ENCODE measurements at regions not wholly inside any gene's neighbourhood (a gene's known extent, or its start where the extent isn't known, plus 50 kb on each side); places are given as distances from the start of the nearest gene placed in this dataset.

DNA sequence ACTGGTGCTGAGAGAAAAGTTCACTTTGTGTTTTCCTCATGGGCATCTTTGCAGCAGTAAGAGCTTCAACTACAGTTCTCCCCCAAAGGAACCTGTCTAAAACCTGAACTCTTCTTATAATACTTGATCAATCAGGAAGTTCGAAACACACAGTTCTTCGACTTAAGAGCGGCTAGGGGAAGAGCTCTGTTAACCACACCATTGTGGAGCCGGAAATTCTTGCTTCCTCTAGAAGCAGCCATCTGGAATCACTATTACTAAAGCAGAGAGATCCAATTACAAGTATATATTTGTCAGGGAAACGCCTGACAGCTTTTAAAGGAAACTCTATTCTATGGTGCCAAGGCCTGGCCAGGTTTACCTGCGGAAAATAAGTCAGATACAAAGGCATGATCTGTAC, 337.3 kb upstream of the CBLB start:
- Histone ChIP-seq H3K27me3 (ENCODE audit: control insufficient read depth, insufficient read depth, low read length) (no peaks in the 10 kb centered on the region), H3K4me2 (ENCODE audit: low read length) (no peak overlapping the region), H3K4me3 (ENCODE audit: low read length) (no peak overlapping the region), H3K9me3 (replicated peaks; ENCODE audit: low read length) (no peaks in the 10 kb centered on the region), H3K36me3 (ENCODE audit: insufficient read depth, low read length) (no peaks in the 10 kb centered on the region), H3K4me1 (ENCODE audit: control insufficient read depth, insufficient read depth, low read length) (no peaks in the 10 kb centered on the region), H3K9ac (ENCODE audit: low read depth, low read length) (no peak overlapping the region)

DNA sequence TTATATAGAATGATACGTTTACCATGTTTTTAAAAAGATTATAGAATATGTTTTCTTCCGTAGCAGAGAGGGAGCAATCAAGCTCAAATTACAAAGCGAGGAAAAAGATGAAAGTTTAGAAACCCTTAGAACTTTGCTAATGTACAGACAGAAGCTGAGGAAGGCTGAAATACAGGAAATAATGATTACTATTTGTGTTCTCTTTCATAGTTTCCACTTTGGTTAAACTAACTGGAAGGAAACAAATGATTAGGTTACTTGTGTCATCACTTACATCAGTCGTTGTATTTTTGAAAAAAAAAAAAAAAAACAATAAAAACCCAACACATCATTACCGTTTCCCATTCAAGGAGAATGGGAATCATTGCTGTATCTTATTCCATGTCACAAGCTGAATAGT, 337.8 kb upstream of the CBLB start:
- Histone ChIP-seq H3K36me3 (ENCODE audit: insufficient read depth, low read length) (no peaks in the 10 kb centered on the region), H3K9ac (ENCODE audit: low read depth, low read length) (no peak overlapping the region)

DNA sequence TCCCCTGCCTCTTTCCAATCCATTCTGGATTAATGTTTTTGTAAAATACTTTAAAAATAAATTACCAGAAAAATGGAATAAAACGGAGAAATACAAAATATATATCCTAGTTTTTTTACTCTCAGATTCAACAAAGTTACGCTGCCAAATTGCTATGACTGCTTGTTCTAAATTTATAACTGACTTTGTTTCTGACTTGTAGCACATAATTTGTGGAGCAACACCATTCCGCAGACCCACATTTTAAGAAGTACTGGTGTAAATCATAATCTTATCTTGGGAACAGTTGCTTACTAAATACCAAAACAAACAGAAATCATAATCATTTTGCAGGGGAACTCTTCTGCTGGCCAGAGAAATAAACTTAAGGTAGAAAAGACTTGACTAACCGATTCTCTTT, 339.4 kb upstream of the CBLB start:
- Histone ChIP-seq H3K27me3 (ENCODE audit: control insufficient read depth, insufficient read depth, low read length) (no peaks in the 10 kb centered on the region), H3K4me3 (ENCODE audit: low read length) (no peak overlapping the region), H3K4me2 (ENCODE audit: low read length) (no peak overlapping the region), H3K4me1 (ENCODE audit: control insufficient read depth, insufficient read depth, low read length) (peaks cover 3% of the 10 kb centered on the region), H3K36me3 (ENCODE audit: insufficient read depth, low read length) (no peaks in the 10 kb centered on the region), H3K9ac (ENCODE audit: low read depth, low read length) (no peak overlapping the region), H3K9me3 (replicated peaks; ENCODE audit: low read length) (no peaks in the 10 kb centered on the region)

More for the DNA sequence above, 337.8 kb upstream of the CBLB start:
- H3K4me2 ChIP-seq (ENCODE audit: low read length), result no peak overlapping the region
- no peaks in the 10 kb centered on the region for H3K4me1 ChIP-seq (ENCODE audit: control insufficient read depth, insufficient read depth, low read length)
- no peaks in the 10 kb centered on the region for H3K27me3 ChIP-seq (ENCODE audit: control insufficient read depth, insufficient read depth, low read length)
- no peak overlapping the region for H3K4me3 ChIP-seq (ENCODE audit: low read length)
- no peaks in the 10 kb centered on the region for H3K9me3 ChIP-seq (replicated peaks; ENCODE audit: low read length)

DNA sequence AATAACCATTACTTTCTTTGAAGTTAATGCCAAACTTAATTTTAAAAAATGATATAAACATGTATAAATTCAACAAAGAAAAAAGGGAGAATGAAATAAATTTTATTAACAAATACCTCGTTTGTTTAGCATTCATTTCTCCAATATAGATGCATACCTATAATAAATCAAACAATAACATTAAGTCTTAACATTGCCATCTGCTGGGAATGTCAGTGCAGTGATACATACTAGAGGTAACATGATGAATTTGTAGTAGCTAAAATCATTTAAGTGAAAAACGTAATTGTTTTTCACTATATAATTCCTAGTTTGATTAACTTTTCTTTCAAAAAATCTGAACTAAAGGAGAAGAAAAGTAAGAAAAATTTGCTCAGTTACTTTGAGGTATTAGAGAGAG, 340.2 kb upstream of the CBLB start:
- H3K36me3 ChIP-seq (ENCODE audit: insufficient read depth, low read length), result no peaks in the 10 kb centered on the region
- H3K27me3 ChIP-seq (ENCODE audit: control insufficient read depth, insufficient read depth, low read length), result no peaks in the 10 kb centered on the region
- H3K9me3 ChIP-seq (replicated peaks; ENCODE audit: low read length), result no peaks in the 10 kb centered on the region
- H3K4me1 ChIP-seq (ENCODE audit: control insufficient read depth, insufficient read depth, low read length), result peaks cover 3% of the 10 kb centered on the region
- H3K4me2 ChIP-seq (ENCODE audit: low read length), result no peak overlapping the region
- H3K4me3 ChIP-seq (ENCODE audit: low read length), result no peak overlapping the region
- no peak overlapping the region for H3K9ac ChIP-seq (ENCODE audit: low read depth, low read length)

DNA sequence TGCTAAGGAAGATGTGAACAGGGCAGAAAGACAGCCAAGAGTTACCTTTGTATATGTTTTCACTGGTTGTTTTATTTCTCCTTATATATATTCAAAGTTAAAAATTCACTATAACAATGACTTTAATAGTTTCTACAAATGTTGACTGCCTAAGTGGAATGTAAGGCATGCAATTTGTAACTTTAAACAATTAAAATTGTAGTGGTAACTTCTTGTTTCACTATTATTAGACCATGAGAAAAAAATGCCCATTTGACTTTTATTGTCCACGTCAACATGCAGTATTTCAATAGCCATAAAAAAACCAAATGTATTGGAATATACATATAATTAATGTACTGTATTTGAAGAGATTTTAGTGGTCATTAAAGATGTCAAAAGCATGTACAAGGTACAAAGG, 340.7 kb upstream of the CBLB start:
- no peak overlapping the region for H3K4me3 ChIP-seq (ENCODE audit: low read length)
- no peak overlapping the region for H3K9ac ChIP-seq (ENCODE audit: low read depth, low read length)
- H3K4me1 ChIP-seq (ENCODE audit: control insufficient read depth, insufficient read depth, low read length), result peaks cover 3% of the 10 kb centered on the region

DNA sequence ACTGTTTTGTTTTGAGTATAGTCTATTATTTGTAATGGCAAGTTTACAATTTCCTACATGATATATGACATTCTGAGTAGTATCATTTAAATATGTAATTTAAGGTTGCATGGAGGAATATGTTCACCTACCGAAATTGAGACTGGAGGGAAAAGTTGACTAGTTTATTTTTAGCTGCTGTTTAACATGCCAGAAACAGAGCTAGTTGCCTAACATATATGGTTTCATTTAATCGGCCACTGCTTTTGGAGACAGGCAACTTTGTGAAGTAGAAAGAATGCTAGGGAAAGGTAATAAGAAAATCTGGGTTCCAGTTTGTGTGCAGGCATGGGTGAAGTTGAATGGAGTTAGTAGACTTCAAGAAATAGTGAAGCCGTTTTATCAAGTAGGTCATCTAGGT, 342.1 kb upstream of the CBLB start:
- Histone ChIP-seq H3K4me3 (ENCODE audit: low read length) (no peak overlapping the region), H3K9ac (ENCODE audit: low read depth, low read length) (no peak overlapping the region), H3K27me3 (ENCODE audit: control insufficient read depth, insufficient read depth, low read length) (no peaks in the 10 kb centered on the region), H3K4me1 (ENCODE audit: control insufficient read depth, insufficient read depth, low read length) (peaks cover 3% of the 10 kb centered on the region), H3K9me3 (replicated peaks; ENCODE audit: low read length) (no peaks in the 10 kb centered on the region), H3K4me2 (ENCODE audit: low read length) (no peak overlapping the region), H3K36me3 (ENCODE audit: insufficient read depth, low read length) (no peaks in the 10 kb centered on the region)

More for the DNA sequence above, 340.7 kb upstream of the CBLB start:
- Histone ChIP-seq H3K4me2 (ENCODE audit: low read length) (no peak overlapping the region), H3K36me3 (ENCODE audit: insufficient read depth, low read length) (no peaks in the 10 kb centered on the region), H3K27me3 (ENCODE audit: control insufficient read depth, insufficient read depth, low read length) (no peaks in the 10 kb centered on the region), H3K9me3 (replicated peaks; ENCODE audit: low read length) (no peaks in the 10 kb centered on the region)

DNA sequence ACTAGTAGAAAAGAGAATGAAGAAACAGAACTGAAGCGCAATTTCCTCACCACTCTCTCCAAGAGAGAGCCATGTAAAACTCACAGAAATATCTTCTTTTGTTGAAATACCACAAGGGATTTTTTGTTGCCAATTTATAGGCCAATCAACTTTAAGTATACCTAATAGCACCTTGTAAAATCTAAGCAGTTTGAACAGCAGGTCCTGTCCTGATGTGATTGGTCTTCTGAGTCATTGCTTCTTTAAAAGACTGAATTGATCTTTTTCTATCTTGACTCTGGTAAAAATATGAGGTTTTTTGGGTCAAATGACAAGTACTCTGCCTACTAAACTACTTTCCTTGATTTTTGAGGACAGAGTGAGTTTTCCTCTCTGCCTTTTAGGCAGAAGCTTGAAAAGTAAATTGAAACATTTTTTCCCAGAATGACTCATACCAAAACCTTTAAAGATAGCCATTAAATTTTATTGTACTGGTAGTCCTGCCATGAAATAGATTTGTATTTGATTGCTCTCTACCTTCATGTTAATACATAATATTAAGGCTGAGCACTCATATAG, 343.9 kb upstream of the CBLB start:
- Histone ChIP-seq H3K27me3 (ENCODE audit: control insufficient read depth, insufficient read depth, low read length) (no peaks in the 10 kb centered on the region), H3K9me3 (replicated peaks; ENCODE audit: low read length) (no peaks in the 10 kb centered on the region), H3K4me1 (ENCODE audit: control insufficient read depth, insufficient read depth, low read length) (peaks cover 3% of the 10 kb centered on the region), H3K36me3 (ENCODE audit: insufficient read depth, low read length) (no peaks in the 10 kb centered on the region), H3K4me3 (ENCODE audit: low read length) (no peak overlapping the region), H3K9ac (ENCODE audit: low read depth, low read length) (no peak overlapping the region), H3K4me2 (ENCODE audit: low read length) (no peak overlapping the region)

DNA sequence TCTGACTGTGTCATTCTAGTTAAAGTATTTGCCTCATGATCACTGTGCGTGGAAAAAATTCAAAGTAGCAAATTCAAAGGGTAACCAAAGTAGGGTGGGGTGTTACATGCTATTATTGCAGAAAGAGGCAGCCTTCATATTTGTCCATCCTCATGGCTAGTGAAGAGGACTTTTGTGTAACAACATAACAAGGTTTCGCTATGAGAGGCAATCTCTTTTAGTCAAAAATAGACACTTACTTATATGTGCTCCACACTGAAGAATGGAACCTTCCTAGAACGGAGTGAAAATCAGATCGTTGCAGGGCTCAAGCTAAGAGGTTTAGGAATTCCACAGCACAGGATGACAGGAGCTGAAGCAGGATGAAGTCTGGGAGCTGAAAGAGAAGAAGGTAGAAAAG, 345.1 kb upstream of the CBLB start:
- no peaks in the 10 kb centered on the region for H3K9me3 ChIP-seq (replicated peaks; ENCODE audit: low read length)
- no peaks in the 10 kb centered on the region for H3K27me3 ChIP-seq (ENCODE audit: control insufficient read depth, insufficient read depth, low read length)
- no peak overlapping the region for H3K4me2 ChIP-seq (ENCODE audit: low read length)
- H3K4me3 ChIP-seq (ENCODE audit: low read length), result no peak overlapping the region
- H3K36me3 ChIP-seq (ENCODE audit: insufficient read depth, low read length), result no peaks in the 10 kb centered on the region
- H3K9ac ChIP-seq (ENCODE audit: low read depth, low read length), result no peak overlapping the region
- H3K4me1 ChIP-seq (ENCODE audit: control insufficient read depth, insufficient read depth, low read length), result peaks cover 3% of the 10 kb centered on the region

DNA sequence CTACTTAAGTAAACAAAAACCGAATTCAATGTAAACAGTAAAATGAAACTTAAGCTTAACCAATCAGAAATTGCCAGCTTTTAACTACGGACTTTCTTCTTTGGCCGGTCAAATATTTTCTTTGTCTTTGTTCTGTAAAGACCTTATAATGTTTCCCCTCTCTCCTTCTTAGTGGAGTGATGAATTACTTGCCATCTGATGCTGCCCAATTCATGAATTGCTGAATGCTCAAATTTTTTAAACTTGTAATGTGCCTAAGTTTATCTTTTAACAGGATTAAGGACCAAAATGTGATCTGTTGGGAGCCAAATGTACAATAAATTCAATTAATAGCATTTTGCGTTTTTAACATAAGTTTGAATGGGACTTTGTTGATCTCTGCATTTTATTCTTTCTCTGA, 345.8 kb upstream of the CBLB start:
- no peak overlapping the region for H3K9ac ChIP-seq (ENCODE audit: low read depth, low read length)
- H3K4me3 ChIP-seq (ENCODE audit: low read length), result no peak overlapping the region
- H3K4me1 ChIP-seq (ENCODE audit: control insufficient read depth, insufficient read depth, low read length), result peaks cover 3% of the 10 kb centered on the region
- no peaks in the 10 kb centered on the region for H3K27me3 ChIP-seq (ENCODE audit: control insufficient read depth, insufficient read depth, low read length)
- no peaks in the 10 kb centered on the region for H3K36me3 ChIP-seq (ENCODE audit: insufficient read depth, low read length)
- H3K9me3 ChIP-seq (replicated peaks; ENCODE audit: low read length), result no peaks in the 10 kb centered on the region
- no peak overlapping the region for H3K4me2 ChIP-seq (ENCODE audit: low read length)

DNA sequence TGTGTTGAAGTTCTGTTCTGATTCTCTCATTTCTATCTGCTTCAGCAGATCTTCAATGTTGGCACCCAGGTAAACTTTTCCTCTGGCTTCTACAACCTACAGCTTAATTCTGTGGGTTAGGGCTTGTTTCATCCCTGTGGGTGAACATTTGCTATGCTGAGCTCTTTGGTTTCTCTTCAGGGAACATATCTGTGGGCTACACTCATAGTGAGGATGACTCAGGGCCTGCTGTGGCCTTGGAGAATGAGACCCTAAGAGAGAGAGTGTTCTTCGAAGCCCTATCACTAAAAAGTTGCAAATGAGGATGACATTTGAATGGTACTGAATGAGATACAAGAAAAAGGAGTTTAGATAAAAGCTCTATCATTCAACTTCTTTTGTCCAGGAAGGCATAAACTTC, 346.2 kb upstream of the CBLB start:
- H3K9ac ChIP-seq (ENCODE audit: low read depth, low read length), result no peak overlapping the region
- no peaks in the 10 kb centered on the region for H3K36me3 ChIP-seq (ENCODE audit: insufficient read depth, low read length)
- no peak overlapping the region for H3K4me2 ChIP-seq (ENCODE audit: low read length)

DNA sequence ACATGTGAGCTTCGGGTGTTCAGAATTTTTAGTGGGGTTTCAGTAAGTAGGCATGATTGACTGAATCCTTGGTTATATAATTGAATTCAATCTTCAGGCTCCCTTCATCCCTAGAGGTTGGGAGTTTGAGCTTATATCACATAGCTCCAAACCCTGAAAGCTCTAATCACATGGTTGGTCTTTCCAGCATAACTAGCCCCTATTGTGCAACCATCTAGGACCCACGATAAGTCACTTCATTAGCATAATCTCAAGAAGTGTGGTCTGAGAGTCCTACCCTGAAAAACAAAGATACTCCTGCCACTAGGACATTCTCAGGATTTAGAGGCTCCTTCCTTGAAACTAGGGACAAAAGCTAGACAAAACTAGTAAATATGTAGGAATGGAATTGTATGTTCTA, 348.9 kb upstream of the CBLB start:
- Histone ChIP-seq H3K27me3 (ENCODE audit: control insufficient read depth, insufficient read depth, low read length) (no peaks in the 10 kb centered on the region), H3K4me2 (ENCODE audit: low read length) (no peak overlapping the region), H3K9me3 (replicated peaks; ENCODE audit: low read length) (no peaks in the 10 kb centered on the region)

More for the DNA sequence above, 346.2 kb upstream of the CBLB start:
- Histone ChIP-seq H3K4me3 (ENCODE audit: low read length) (no peak overlapping the region), H3K4me1 (ENCODE audit: control insufficient read depth, insufficient read depth, low read length) (peaks cover 3% of the 10 kb centered on the region), H3K9me3 (replicated peaks; ENCODE audit: low read length) (no peaks in the 10 kb centered on the region), H3K27me3 (ENCODE audit: control insufficient read depth, insufficient read depth, low read length) (no peaks in the 10 kb centered on the region)

DNA sequence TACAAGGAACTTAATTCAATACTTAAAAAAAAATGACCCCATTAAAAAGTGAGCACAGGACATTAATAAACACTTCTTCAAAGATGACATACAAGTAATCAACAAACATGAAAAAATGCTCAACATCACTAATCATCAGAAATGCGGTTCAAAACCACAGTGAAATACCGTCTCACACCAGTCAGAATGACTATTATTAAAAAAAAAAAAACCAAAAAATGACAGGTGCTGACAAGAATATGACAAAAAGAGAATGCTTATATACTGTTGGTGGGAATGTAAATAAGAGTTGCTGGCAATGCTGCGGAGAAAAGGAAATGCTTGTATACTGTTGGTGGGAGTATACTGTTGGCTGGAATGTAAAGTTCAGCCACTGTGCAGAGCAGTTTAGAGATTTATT, 358.3 kb upstream of the CBLB start:
- Histone ChIP-seq H3K36me3 (ENCODE audit: insufficient read depth, low read length) (no peaks in the 10 kb centered on the region), H3K4me3 (ENCODE audit: low read length) (no peak overlapping the region), H3K9me3 (replicated peaks; ENCODE audit: low read length) (no peaks in the 10 kb centered on the region), H3K27me3 (ENCODE audit: control insufficient read depth, insufficient read depth, low read length) (no peaks in the 10 kb centered on the region), H3K4me1 (ENCODE audit: control insufficient read depth, insufficient read depth, low read length) (no peaks in the 10 kb centered on the region), H3K9ac (ENCODE audit: low read depth, low read length) (no peak overlapping the region), H3K4me2 (ENCODE audit: low read length) (no peak overlapping the region)

More for the DNA sequence above, 348.9 kb upstream of the CBLB start:
- no peak overlapping the region for H3K9ac ChIP-seq (ENCODE audit: low read depth, low read length)
- H3K4me3 ChIP-seq (ENCODE audit: low read length), result no peak overlapping the region
- H3K4me1 ChIP-seq (ENCODE audit: control insufficient read depth, insufficient read depth, low read length), result peaks cover 1% of the 10 kb centered on the region
- no peaks in the 10 kb centered on the region for H3K36me3 ChIP-seq (ENCODE audit: insufficient read depth, low read length)

Measured in skeletal muscle satellite cell (primary cell).